ENCODE measurements at regions not wholly inside any gene's neighbourhood (a gene's known extent, or its start where the extent isn't known, plus 50 kb on each side); places are given as distances from the start of the nearest gene placed in this dataset.

GRCh38 chr3:11734-12133 is 184.8 kb upstream of the CHL1 start:
- TF ChIP-seq BHLHE40 (IDR thresholded peaks at IDR 0.05; ENCODE audit: low read depth, low read length) = no peak
- TF ChIP-seq SMC3 (IDR thresholded peaks at IDR 0.05; ENCODE audit: low read depth, low read length) = no peak
- TF ChIP-seq CTCF (conservative IDR thresholded peaks at IDR 0.05; ENCODE audit: low read depth, low read length) = no peak
- no peak for TF ChIP-seq POLR2A (IDR thresholded peaks at IDR 0.05; ENCODE audit: low read depth, low read length)
- TF ChIP-seq ELK1 (IDR thresholded peaks at IDR 0.05; ENCODE audit: borderline replicate concordance, low read depth, low read length) = no peak
- no peak for TF ChIP-seq CHD1 (IDR thresholded peaks at IDR 0.05; ENCODE audit: low read depth, low read length)
- no peak for TF ChIP-seq MAFK (IDR thresholded peaks at IDR 0.05; ENCODE audit: low read depth, low read length)
